ENCODE measurements at regions not wholly inside any gene's neighbourhood (a gene's known extent, or its start where the extent isn't known, plus 50 kb on each side); places are given as distances from the start of the nearest gene placed in this dataset.

- DNase-seq (no peak), ATAC-seq (no peak)
- Histone ChIP-seq H3K4me1 (peaks cover 0 to 3% of the 10 kb centered on the region in 2 donors), H3K36me3 (no peaks in the 10 kb centered on the region), H3K27ac (no peak overlapping the region), H3K4me3 (no peak overlapping the region), H3K9me3 (no peaks in the 10 kb centered on the region), H3K27me3 (no peaks in the 10 kb centered on the region)
- no peak for TF ChIP-seq POLR2A (IDR thresholded peaks at IDR 0.05)
- TF ChIP-seq, protein P1, sequence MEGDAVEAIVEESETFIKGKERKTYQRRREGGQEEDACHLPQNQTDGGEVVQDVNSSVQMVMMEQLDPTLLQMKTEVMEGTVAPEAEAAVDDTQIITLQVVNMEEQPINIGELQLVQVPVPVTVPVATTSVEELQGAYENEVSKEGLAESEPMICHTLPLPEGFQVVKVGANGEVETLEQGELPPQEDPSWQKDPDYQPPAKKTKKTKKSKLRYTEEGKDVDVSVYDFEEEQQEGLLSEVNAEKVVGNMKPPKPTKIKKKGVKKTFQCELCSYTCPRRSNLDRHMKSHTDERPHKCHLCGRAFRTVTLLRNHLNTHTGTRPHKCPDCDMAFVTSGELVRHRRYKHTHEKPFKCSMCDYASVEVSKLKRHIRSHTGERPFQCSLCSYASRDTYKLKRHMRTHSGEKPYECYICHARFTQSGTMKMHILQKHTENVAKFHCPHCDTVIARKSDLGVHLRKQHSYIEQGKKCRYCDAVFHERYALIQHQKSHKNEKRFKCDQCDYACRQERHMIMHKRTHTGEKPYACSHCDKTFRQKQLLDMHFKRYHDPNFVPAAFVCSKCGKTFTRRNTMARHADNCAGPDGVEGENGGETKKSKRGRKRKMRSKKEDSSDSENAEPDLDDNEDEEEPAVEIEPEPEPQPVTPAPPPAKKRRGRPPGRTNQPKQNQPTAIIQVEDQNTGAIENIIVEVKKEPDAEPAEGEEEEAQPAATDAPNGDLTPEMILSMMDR (IDR thresholded peaks at IDR 0.05 in 4 of 5, conservative IDR thresholded peaks at IDR 0.05 in 1 of 5) = no peak
- in situ Hi-C loops (cut with MboI; ENCODE audit: low sequenced_read_pairs in 4 of 4) (no loop called here), intact Hi-C loops (cut with DNase I; ENCODE audit: low total_unique reads) (loop anchor here (10.0 kb wide), 1 partner anchor 70 kb away; no protein-coding TSS in a partner anchor)
These were observed 69.2 kb upstream of the ZCCHC13 start for GRCh38 chrX:74234818-74235217.

GRCh38 chrX:74232859-74233258 lies 71.1 kb upstream of the ZCCHC13 start:
- Histone ChIP-seq H3K36me3 (no peaks in the 10 kb centered on the region), H3K27me3 (no peaks in the 10 kb centered on the region), H3K9me3 (no peaks in the 10 kb centered on the region), H3K27ac (peak overlapping the region in 1 of 4 donors; percentile 18), H3K4me3 (no peak overlapping the region), H3K4me1 (peaks cover 0 to 3% of the 10 kb centered on the region in 2 donors)
- no peak for DNase-seq
- TF ChIP-seq, protein P1 (IDR thresholded peaks at IDR 0.05 in 4 of 5, conservative IDR thresholded peaks at IDR 0.05 in 1 of 5) = no peak
- in situ Hi-C loops (cut with MboI; ENCODE audit: low sequenced_read_pairs in 4 of 4) (no loop called here), intact Hi-C loops (cut with DNase I; ENCODE audit: low total_unique reads) (loop anchor here (10.0 kb wide), 1 partner anchor 68 kb away; no protein-coding TSS in a partner anchor)
- no peak for ATAC-seq

- H3K27ac ChIP-seq = no peak overlapping the region
- no peak for TF ChIP-seq POLR2A (IDR thresholded peaks at IDR 0.05)
- no peaks in the 10 kb centered on the region for H3K9me3 ChIP-seq
- no peaks in the 10 kb centered on the region for H3K36me3 ChIP-seq
- peaks cover 0 to under 1% (median 0%) of the 10 kb centered on the region in 3 donors for H3K27me3 ChIP-seq
- in situ Hi-C loops (cut with MboI; ENCODE audit: low sequenced_read_pairs in 4 of 4) = no loop called here
- ATAC-seq (no peak), DNase-seq (no peak)
- intact Hi-C loops (cut with DNase I; ENCODE audit: low total_unique reads) = loop anchor here (10.0 kb wide), 1 partner anchor 67 kb away; no protein-coding TSS in a partner anchor
- H3K4me3 ChIP-seq = no peak overlapping the region
- peaks cover 0 to 3% of the 10 kb centered on the region in 2 donors for H3K4me1 ChIP-seq
These were observed 72.4 kb upstream of the ZCCHC13 start for GRCh38 chrX:74231625-74232024.

DNA sequence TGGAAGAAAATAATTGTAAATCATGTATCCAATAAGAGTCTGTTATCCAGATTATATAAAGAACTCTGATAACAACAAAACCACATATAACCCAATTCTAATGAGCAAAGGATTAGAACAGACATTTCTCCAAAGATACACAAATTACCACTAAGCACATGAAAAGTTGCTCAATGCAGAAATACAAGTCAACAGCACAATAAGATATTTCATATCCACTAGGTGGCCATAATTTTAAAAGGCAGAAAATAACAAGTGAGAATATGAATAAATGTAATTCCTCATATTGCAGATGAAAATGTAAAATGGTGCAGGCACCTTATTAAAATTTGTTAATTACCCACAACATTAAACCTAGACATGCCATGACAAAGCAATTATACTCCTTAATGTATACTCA lies 73.9 kb upstream of the ZCCHC13 start:
- intact Hi-C loops (cut with DNase I; ENCODE audit: low total_unique reads) (loop anchor here (10.0 kb wide), 1 partner anchor 65 kb away; no protein-coding TSS in a partner anchor), in situ Hi-C loops (cut with MboI; ENCODE audit: low sequenced_read_pairs in 4 of 4) (no loop called here)
- Histone ChIP-seq H3K36me3 (no peaks in the 10 kb centered on the region), H3K4me3 (no peak overlapping the region), H3K9me3 (no peaks in the 10 kb centered on the region), H3K27me3 (peaks cover 0 to 3% (median 0%) of the 10 kb centered on the region in 3 donors), H3K27ac (no peak overlapping the region), H3K4me1 (peaks cover 0 to 3% of the 10 kb centered on the region in 2 donors)
- TF ChIP-seq POLR2A (IDR thresholded peaks at IDR 0.05) = no peak
- TF ChIP-seq, protein P1 (IDR thresholded peaks at IDR 0.05 in 4 of 5, conservative IDR thresholded peaks at IDR 0.05 in 1 of 5) = peak in 1 of 5 experiments; percentile 6
- no peak for ATAC-seq
- DNase-seq = no peak

DNA sequence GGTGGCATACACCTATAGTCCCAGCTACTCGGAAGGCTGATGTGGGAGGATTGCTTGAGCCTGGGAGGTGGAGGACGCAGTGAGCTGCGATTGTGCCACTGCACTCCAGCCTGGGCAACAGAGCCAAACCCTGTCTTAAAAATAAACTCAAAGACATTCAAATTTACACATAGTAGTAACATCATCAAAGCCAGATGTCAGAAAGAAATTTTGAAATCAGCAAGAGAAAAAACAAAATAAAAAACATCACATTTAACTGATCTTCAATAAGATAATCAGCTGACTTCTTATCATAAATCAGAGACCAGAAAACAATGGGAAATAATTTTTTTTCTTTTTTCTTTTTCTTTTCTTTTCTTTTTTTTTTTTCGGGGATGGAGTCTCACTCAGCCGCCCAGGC lies 78.9 kb upstream of the ZCCHC13 start:
- intact Hi-C loops (cut with DNase I; ENCODE audit: low total_unique reads) = no loop called here

More for the DNA sequence above, 78.9 kb upstream of the ZCCHC13 start:
- Histone ChIP-seq H3K9me3 (no peaks in the 10 kb centered on the region), H3K27me3 (peaks cover 0 to 3% (median 0%) of the 10 kb centered on the region in 3 donors), H3K4me3 (no peak overlapping the region), H3K36me3 (no peaks in the 10 kb centered on the region), H3K4me1 (no peaks in the 10 kb centered on the region), H3K27ac (no peak overlapping the region)
- DNase-seq = no peak
- no peak for TF ChIP-seq POLR2A (IDR thresholded peaks at IDR 0.05)
- TF ChIP-seq, protein P1 (IDR thresholded peaks at IDR 0.05 in 4 of 5, conservative IDR thresholded peaks at IDR 0.05 in 1 of 5) = no peak
- ATAC-seq = no peak
- in situ Hi-C loops (cut with MboI; ENCODE audit: low sequenced_read_pairs in 4 of 4) = no loop called here
